ENCODE measurements at regions not wholly inside any gene's neighbourhood (a gene's known extent, or its start where the extent isn't known, plus 50 kb on each side); places are given as distances from the start of the nearest gene placed in this dataset.
"Not testable (repeated sequence)": the region's sequence is repeated elsewhere in the genome, so short reads cannot be mapped to it uniquely, and the experiment has no call there.

GRCh38 chr4:91887926-91888325, 415.8 kb upstream of the GRID2 start:
- Histone ChIP-seq H3K9ac (no peak overlapping the region), H3K27me3 (ENCODE audit: insufficient read depth) (no peaks in the 10 kb centered on the region), H3F3A (replicated peaks; ENCODE audit: insufficient read depth) (no peaks in the 10 kb centered on the region), H3K4me3 (ENCODE audit: low read depth in 2 of 2, low read length in 1 of 2) (no peak overlapping the region), H3K27ac (ENCODE audit: low read depth in 2 of 2, low read length in 1 of 2) (no peak overlapping the region), H2AFZ (ENCODE audit: low read depth) (no peak overlapping the region), H3K4me2 (no peak overlapping the region), H3K36me3 (replicated peaks in 1 of 2; ENCODE audit: control insufficient read depth in 1 of 2, insufficient read depth in 2 of 2, low read length in 1 of 2) (no peaks in the 10 kb centered on the region), H3K9me2 (no peaks in the 10 kb centered on the region), H3K4me1 (ENCODE audit: control insufficient read depth in 1 of 2, insufficient read depth in 2 of 2, low read depth in 1 of 2, low read length in 1 of 2) (no peaks in the 10 kb centered on the region), H3K79me2 (ENCODE audit: insufficient read depth) (no peaks in the 10 kb centered on the region), H4K20me1 (ENCODE audit: insufficient read depth) (no peaks in the 10 kb centered on the region), H3K9me3 (no peaks in the 10 kb centered on the region)
- 30% methylated on average over 1 of the region's 1 CpG for WGBS (ENCODE audit: low lambda C conversion rate)
- TF ChIP-seq RAD21 (IDR thresholded peaks at IDR 0.05; ENCODE audit: low read length) (no peak), EZH2phosphoT487 (IDR thresholded peaks at IDR 0.05; ENCODE audit: borderline replicate concordance, low read depth) (no peak), IRF3 (IDR thresholded peaks at IDR 0.05; ENCODE audit: low read depth, low read length) (no peak), JUND (IDR thresholded peaks at IDR 0.05) (no peak), GABPA (IDR thresholded peaks at IDR 0.05; ENCODE audit: low read depth) (no peak), FOXM1 (IDR thresholded peaks at IDR 0.05; ENCODE audit: low read depth) (no peak), NRF1 (IDR thresholded peaks at IDR 0.05; ENCODE audit: low read depth, low read length) (no peak), CHD2 (IDR thresholded peaks at IDR 0.05; ENCODE audit: low read length, partially characterized antibody) (no peak), USF2 (IDR thresholded peaks at IDR 0.05; ENCODE audit: borderline replicate concordance, low read depth, low read length) (no peak)
- ChIA-PET POLR2A (no interaction called here), CTCF (no interaction called here)
- DNase-seq: no peak

- POLR2A ChIA-PET; H3K9me2 ChIP-seq; H3K9me3 ChIP-seq; H3K4me2 ChIP-seq; H4K20me1 ChIP-seq (ENCODE audit: insufficient read depth); CTCF ChIA-PET; H3K36me3 ChIP-seq (replicated peaks in 1 of 2; ENCODE audit: control insufficient read depth in 1 of 2, insufficient read depth in 2 of 2, low read length in 1 of 2); H3K27ac ChIP-seq (ENCODE audit: low read depth in 2 of 2, low read length in 1 of 2); H3K4me1 ChIP-seq (ENCODE audit: control insufficient read depth in 1 of 2, insufficient read depth in 2 of 2, low read depth in 1 of 2, low read length in 1 of 2); DNase-seq; H2AFZ ChIP-seq (ENCODE audit: low read depth); H3F3A ChIP-seq (replicated peaks; ENCODE audit: insufficient read depth); H3K9ac ChIP-seq; H3K27me3 ChIP-seq (ENCODE audit: insufficient read depth); H3K4me3 ChIP-seq (ENCODE audit: low read depth in 2 of 2, low read length in 1 of 2); H3K79me2 ChIP-seq (ENCODE audit: insufficient read depth): not testable (repeated sequence)
- WGBS (ENCODE audit: low lambda C conversion rate): 61% methylated on average over 5 of the region's 5 CpGs
Measured at GRCh38 chr4:91891217-91891616, 412.5 kb upstream of the GRID2 start.

GRCh38 chr4:91894006-91894405, 409.8 kb upstream of the GRID2 start:
- no peak for DNase-seq
- H2AFZ ChIP-seq (ENCODE audit: low read depth): no peak overlapping the region
- no peaks in the 10 kb centered on the region for H4K20me1 ChIP-seq (ENCODE audit: insufficient read depth)
- no peak overlapping the region for H3K9ac ChIP-seq
- H3K4me2 ChIP-seq: no peak overlapping the region
- H3K36me3 ChIP-seq (replicated peaks in 1 of 2; ENCODE audit: control insufficient read depth in 1 of 2, insufficient read depth in 2 of 2, low read length in 1 of 2): no peaks in the 10 kb centered on the region
- H3K4me1 ChIP-seq (ENCODE audit: control insufficient read depth in 1 of 2, insufficient read depth in 2 of 2, low read depth in 1 of 2, low read length in 1 of 2): no peaks in the 10 kb centered on the region
- H3K9me2 ChIP-seq: no peaks in the 10 kb centered on the region
- no peak for TF ChIP-seq RFX5 (IDR thresholded peaks at IDR 0.05; ENCODE audit: low read length)
- no peak for TF ChIP-seq EP300 (IDR thresholded peaks at IDR 0.05; ENCODE audit: borderline replicate concordance in 1 of 2, low read depth in 1 of 2, low read length in 1 of 2)
- TF ChIP-seq RAD21 (IDR thresholded peaks at IDR 0.05; ENCODE audit: low read length): no peak
- TF ChIP-seq RXRA (IDR thresholded peaks at IDR 0.05; ENCODE audit: borderline replicate concordance, low read depth): no peak
- no peak for TF ChIP-seq TEAD4 (IDR thresholded peaks at IDR 0.05; ENCODE audit: borderline replicate concordance, insufficient read depth)
- TF ChIP-seq FOXJ3 (CRISPR knock-in tag; IDR thresholded peaks at IDR 0.05): no peak
- no peak for TF ChIP-seq MEF2A (IDR thresholded peaks at IDR 0.05; ENCODE audit: borderline replicate concordance, low read depth)
- H3K79me2 ChIP-seq (ENCODE audit: insufficient read depth): no peaks in the 10 kb centered on the region
- CTCF ChIA-PET: no interaction called here
- POLR2A ChIA-PET: no interaction called here
- H3F3A ChIP-seq (replicated peaks; ENCODE audit: insufficient read depth): no peaks in the 10 kb centered on the region
- H3K27ac ChIP-seq (ENCODE audit: low read depth in 2 of 2, low read length in 1 of 2): no peak overlapping the region
- H3K27me3 ChIP-seq (ENCODE audit: insufficient read depth): no peaks in the 10 kb centered on the region
- H3K4me3 ChIP-seq (ENCODE audit: low read depth in 2 of 2, low read length in 1 of 2): no peak overlapping the region
- no peaks in the 10 kb centered on the region for H3K9me3 ChIP-seq

Measured in SK-N-SH (cell line).